VCaP (cell line): ENCODE measurements at regions not wholly inside any gene's neighbourhood (a gene's known extent, or its start where the extent isn't known, plus 50 kb on each side); places are given as distances from the start of the nearest gene placed in this dataset.

Experiments used
- H3K27ac ChIP-seq: fragments of 450-650 bp; 2 replicates; pipeline ENCODE4 v1.5.1; 2017
- TF ChIP-seq, protein P1 (sequence below): fragments of 450-650 bp; conservative IDR thresholded peaks from 2 replicates; pipeline ENCODE4 v1.5.1; 2017; ENCODE audit warnings: mild to moderate bottlenecking, moderate library complexity

DNA sequence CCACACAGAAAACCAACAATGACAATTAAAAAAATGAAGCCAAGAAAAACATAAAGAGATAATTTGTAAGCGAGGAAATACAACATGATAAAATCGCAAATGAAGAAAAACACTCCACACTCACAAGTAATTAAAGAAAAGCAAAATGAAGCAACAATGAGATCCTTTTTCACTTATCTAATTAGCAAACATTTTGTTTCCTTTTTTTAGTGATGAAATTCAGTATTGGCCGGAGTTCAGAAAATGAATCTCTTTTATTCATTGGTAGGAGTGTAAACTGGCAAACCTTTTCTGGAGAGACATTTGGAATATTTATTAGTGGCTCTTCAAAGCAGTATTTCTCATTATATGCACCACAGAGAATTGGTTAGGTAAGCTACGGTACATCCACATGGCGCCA is 70.6 kb upstream of the POMP start:
- TF ChIP-seq, protein P1, sequence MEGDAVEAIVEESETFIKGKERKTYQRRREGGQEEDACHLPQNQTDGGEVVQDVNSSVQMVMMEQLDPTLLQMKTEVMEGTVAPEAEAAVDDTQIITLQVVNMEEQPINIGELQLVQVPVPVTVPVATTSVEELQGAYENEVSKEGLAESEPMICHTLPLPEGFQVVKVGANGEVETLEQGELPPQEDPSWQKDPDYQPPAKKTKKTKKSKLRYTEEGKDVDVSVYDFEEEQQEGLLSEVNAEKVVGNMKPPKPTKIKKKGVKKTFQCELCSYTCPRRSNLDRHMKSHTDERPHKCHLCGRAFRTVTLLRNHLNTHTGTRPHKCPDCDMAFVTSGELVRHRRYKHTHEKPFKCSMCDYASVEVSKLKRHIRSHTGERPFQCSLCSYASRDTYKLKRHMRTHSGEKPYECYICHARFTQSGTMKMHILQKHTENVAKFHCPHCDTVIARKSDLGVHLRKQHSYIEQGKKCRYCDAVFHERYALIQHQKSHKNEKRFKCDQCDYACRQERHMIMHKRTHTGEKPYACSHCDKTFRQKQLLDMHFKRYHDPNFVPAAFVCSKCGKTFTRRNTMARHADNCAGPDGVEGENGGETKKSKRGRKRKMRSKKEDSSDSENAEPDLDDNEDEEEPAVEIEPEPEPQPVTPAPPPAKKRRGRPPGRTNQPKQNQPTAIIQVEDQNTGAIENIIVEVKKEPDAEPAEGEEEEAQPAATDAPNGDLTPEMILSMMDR = no peak
- no peak overlapping the region for H3K27ac ChIP-seq

DNA sequence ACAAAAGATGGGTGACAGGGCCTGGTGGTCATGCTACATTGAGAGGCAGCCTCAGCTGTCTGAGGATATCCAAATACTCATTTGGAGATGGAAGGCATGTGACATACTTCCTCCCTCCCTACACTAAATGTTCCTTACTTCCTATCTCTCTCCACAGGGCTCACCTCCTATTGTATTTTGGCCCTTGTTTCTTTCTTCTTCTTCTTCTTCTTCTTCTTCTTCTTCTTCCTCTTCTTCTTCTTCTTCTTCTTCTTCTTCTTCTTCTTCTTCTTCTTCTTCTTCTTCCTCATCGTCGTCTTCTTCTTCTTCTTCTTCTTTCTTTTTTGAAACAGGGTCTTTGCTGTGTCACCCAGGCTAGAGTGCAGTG is 71.8 kb upstream of the POMP start:
- TF ChIP-seq, protein P1 = no peak

DNA sequence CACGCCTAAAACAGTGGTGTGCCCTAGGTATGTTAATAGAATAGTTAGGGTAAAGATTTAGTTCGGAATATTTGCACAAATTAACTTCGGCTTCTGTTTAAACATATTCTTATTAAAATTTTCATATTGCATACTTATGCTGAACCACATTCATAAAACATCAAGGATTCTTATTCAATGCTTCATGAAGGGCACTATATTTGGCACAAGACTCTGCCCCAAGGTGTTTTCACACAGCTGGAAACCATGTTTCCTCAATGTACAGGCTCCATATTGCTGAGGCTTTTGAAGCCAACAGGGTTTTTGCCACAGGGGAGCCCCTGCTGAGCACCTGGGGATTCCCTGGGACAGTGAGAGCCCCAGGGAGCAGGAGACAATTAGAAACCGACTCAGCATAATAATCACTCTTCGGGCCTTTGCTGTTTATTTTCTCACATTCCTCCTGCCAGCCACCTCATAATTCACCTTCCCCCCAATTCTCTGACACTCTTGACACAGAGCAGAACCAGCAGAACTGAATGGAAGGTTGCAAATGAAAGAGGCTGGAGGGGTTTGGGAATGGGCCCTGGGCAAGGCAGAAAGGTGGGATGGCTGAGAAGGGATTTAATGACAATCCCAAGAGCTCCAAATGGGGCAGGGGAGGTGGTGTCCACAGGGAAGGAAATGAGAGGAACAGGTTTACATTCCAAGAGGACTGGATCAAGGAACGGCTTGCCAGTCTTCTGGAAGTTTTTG is 72.3 kb upstream of the POMP start:
- no peak overlapping the region for H3K27ac ChIP-seq
- TF ChIP-seq, protein P1 = no peak

More for the DNA sequence above, 71.8 kb upstream of the POMP start:
- H3K27ac ChIP-seq = no peak overlapping the region

DNA sequence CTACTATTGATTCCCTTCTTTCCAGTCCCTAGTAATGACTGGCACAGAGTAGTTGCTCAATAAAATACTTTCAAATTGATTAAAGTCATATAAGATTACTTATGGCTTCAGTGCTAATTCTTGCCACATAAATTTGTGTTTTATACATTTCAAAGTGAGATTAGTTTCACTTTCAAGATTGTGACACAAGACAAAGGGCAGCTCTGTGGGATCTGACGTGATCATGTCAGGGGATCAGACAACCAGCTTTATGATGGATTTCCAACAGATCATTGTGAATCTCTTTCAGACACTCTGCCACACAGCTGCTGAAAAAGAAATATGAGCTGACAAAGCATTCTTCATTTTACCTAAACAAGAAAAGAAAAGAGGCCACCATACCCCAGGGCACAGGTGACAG is 73.4 kb upstream of the POMP start:
- TF ChIP-seq, protein P1 = no peak
- H3K27ac ChIP-seq = no peak overlapping the region

DNA sequence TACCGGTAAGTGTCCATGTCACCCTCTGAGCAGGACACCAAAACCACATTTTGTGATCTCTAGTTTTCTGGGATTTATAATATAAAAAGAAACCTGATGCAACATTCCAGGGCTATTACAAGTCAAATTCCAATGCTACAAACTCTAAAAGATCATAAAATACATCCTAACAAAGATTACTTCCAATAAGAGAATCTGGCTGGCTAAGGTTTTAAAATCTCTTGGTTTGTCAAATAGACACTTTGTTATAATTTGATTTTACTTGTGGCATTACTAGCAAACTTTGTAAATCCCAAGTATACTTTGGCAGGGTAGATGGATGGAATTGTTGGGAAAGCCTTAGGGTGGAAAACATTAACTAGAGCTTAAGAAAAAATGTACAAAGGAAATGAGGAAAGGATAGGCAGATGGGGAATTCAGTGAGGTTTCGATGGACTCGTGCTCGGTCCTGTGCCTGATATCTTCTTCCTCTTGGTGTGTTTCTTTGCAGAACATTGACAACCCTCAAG is 74.0 kb upstream of the POMP start:
- H3K27ac ChIP-seq = no peak overlapping the region

DNA sequence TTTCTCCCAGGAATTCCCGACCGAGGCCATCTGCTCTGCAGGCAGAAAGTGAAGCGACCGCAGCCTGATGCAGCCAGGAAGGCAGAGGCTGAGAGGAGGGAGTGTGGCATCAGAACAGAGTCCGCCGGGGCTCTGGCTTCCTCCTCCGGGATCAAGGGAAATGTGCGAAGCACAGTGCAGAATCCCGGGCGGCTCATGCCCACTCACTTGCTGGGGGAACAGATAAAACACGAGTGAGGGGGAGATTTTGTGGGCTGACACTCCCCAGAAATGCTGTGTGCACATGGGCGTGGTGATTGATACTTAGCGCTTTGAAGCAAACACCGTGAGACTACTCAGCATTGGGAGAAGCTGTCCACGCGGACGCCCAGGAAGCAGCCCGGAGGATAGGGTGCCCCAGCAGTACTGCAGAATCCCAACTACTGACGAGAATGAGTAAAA is 75.3 kb upstream of the POMP start:
- no peak overlapping the region for H3K27ac ChIP-seq
- TF ChIP-seq, protein P1 = no peak

More for the DNA sequence above, 74.0 kb upstream of the POMP start:
- TF ChIP-seq, protein P1 = no peak

DNA sequence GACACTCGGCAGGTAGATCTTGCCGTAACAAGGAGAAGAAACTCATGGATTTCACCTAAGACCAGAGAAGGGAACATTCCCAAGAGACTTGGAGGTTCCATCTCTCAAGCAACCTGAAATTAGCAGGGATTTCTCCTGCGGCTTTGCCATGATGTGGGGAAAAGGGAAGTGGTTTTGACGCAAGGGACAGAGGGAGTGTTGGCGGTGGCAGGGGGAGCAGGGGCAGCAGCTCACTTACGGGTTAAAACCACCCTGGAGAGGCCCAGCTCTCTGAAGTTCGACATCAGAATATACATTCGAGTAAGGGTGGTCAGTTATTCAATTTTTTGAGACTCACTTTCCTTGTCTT is 76.1 kb upstream of the POMP start:
- TF ChIP-seq, protein P1 = no peak

More for the DNA sequence above, 76.1 kb upstream of the POMP start:
- no peak overlapping the region for H3K27ac ChIP-seq
